PC-9 (cell line): ENCODE measurements at regions not wholly inside any gene's neighbourhood (a gene's known extent, or its start where the extent isn't known, plus 50 kb on each side); places are given as distances from the start of the nearest gene placed in this dataset.

Source experiments
- BruUV-seq: library from RNA; stranded (reverse); fragments of 400-500 nt; replicated peaks from 2 replicates; lab custom pipeline; 2021; lab: Mats Ljungman, UMichigan
- CTCF ChIA-PET: fragments of 300-600 bp; sonication (Branson Sonifier 250); formaldehyde crosslinking; loops from one replicate; lab custom pipeline; 2022; ENCODE audit warnings: antibody characterized with exemption; lab: Charles Lee
- POLR2A ChIA-PET: fragments of 300-600 bp; sonication (Branson Sonifier 250); formaldehyde crosslinking; loops from one replicate; lab custom pipeline; 2022; ENCODE audit warnings: antibody characterized with exemption; ENCODE audit not compliant: unreplicated experiment; lab: Charles Lee
- DNase-seq, 2 experiments: peaks; one replicate each; pipeline versions ENCODE4 v3.0.0 to v3.0.0-alpha.2; 2015 to 2022; ENCODE audit warnings: mixed read lengths in 1 of 2
- H2AFZ ChIP-seq: fragments of 200-600 bp; sonication (generic); 2 replicates; pipeline ENCODE4 v1.8.1; 2017; ENCODE audit warnings: antibody characterized with exemption
- H3F3A ChIP-seq: fragments of 200-600 bp; sonication (generic); 2 replicates; pipeline ENCODE4 v1.8.1; 2017; ENCODE audit warnings: antibody characterized with exemption, mild to moderate bottlenecking, low read depth; ENCODE audit not compliant: insufficient read depth
- H3K27ac ChIP-seq: fragments of 200-600 bp; sonication (generic); 2 replicates; pipeline ENCODE4 v1.6.1; 2016; ENCODE audit warnings: mixed run types
- H3K27me3 ChIP-seq: fragments of 200-600 bp; sonication (generic); 2 replicates; pipeline ENCODE4 v1.6.1; 2016; ENCODE audit warnings: low read depth, mixed run types; ENCODE audit not compliant: insufficient read depth
- H3K36me3 ChIP-seq: fragments of 200-600 bp; sonication (generic); 2 replicates; pipeline ENCODE4 v1.6.1; 2016; ENCODE audit warnings: low read depth, mixed run types
- H3K4me1 ChIP-seq: fragments of 200-600 bp; sonication (generic); replicated peaks from 2 replicates; pipeline ENCODE4 v1.6.1; 2016; ENCODE audit warnings: mixed run types; ENCODE audit not compliant: insufficient read depth
- H3K4me2 ChIP-seq: fragments of 200-600 bp; sonication (generic); 2 replicates; pipeline ENCODE4 v1.6.1; 2017; ENCODE audit warnings: mixed run types
- H3K4me3 ChIP-seq: fragments of 200-600 bp; sonication (generic); 2 replicates; pipeline ENCODE4 v1.6.1; 2016; ENCODE audit warnings: mixed run types
- H3K79me2 ChIP-seq: fragments of 200-600 bp; sonication (generic); 2 replicates; pipeline ENCODE4 v1.6.1; 2017; ENCODE audit warnings: low read depth, mixed run types
- H3K9me2 ChIP-seq: fragments of 200-600 bp; sonication (generic); 2 replicates; pipeline ENCODE4 v1.8.1; 2017; ENCODE audit warnings: mild to moderate bottlenecking; ENCODE audit not compliant: insufficient read depth
- H3K9me3 ChIP-seq: fragments of 200-600 bp; sonication (generic); 2 replicates; pipeline ENCODE4 v1.8.1; 2016; ENCODE audit warnings: low read depth; ENCODE audit not compliant: insufficient read depth
- H4K20me1 ChIP-seq: fragments of 200-600 bp; sonication (generic); 2 replicates; pipeline ENCODE4 v1.8.1; 2017; ENCODE audit not compliant: insufficient read depth
- CTCF ChIP-seq: fragments of 200-600 bp; sonication (generic); conservative IDR thresholded peaks from 2 replicates; pipeline ENCODE4 v1.6.1; 2017; ENCODE audit warnings: mixed run types, antibody characterized with exemption, mild to moderate bottlenecking, moderate library complexity
- EZH2 ChIP-seq: fragments of 200-600 bp; sonication (generic); IDR thresholded peaks from 2 replicates; pipeline ENCODE4 v1.8.0; 2017; ENCODE audit warnings: antibody characterized with exemption, low read depth
- intact Hi-C: fragments of 100-400 bp; cut with micrococcal nuclease; formaldehyde crosslinking; loops from one replicate; pipeline ENCODE4 v1.10.0; 2022; ENCODE audit not compliant: unreplicated experiment

GRCh38 chr22:45092644-45093043 is 71.1 kb upstream of the NUP50 start:
- Histone ChIP-seq H3K27ac (no peak overlapping the region), H4K20me1 (no peaks in the 10 kb centered on the region; the same call in 1 of the 2 replicates), H3K27me3 (peaks cover 76% of the 10 kb centered on the region), H3K9me2 (no peaks in the 10 kb centered on the region), H3K4me2 (no peak overlapping the region), H3K4me3 (no peak overlapping the region), H3K36me3 (no peaks in the 10 kb centered on the region), H3K9me3 (no peaks in the 10 kb centered on the region), H3F3A (no peaks in the 10 kb centered on the region), H2AFZ (no peak overlapping the region), H3K4me1 (no peaks in the 10 kb centered on the region), H3K79me2 (no peaks in the 10 kb centered on the region)
- BruUV-seq, result no TSS peak
- TF ChIP-seq EZH2, result no peak
- TF ChIP-seq CTCF, result no peak
- intact Hi-C loops, result loop anchor here (10.0 kb wide), 1 partner anchor 398 kb away; no protein-coding TSS in a partner anchor
- ChIA-PET POLR2A (no interaction called here), CTCF (no interaction called here)
- no peak for DNase-seq

GRCh38 chr22:45093609-45094008 is 70.1 kb upstream of the NUP50 start:
- no peak for TF ChIP-seq CTCF
- TF ChIP-seq EZH2, result no peak
- H3K9me3 ChIP-seq, result no peaks in the 10 kb centered on the region
- intact Hi-C loops, result loop anchor here (10.0 kb wide), 1 partner anchor 399 kb away; no protein-coding TSS in a partner anchor

GRCh38 chr22:45094081-45094720 is 69.5 kb upstream of the NUP50 start:
- H3K9me2 ChIP-seq, result no peaks in the 10 kb centered on the region
- no peaks in the 10 kb centered on the region for H3K79me2 ChIP-seq
- H3K27me3 ChIP-seq, result peaks cover 71% of the 10 kb centered on the region
- CTCF ChIA-PET, result interaction anchor here (0.7 kb wide), 1 partner anchor 55 kb away, joined by 4 read pairs; no protein-coding TSS in a partner anchor
- H3K4me1 ChIP-seq, result no peaks in the 10 kb centered on the region
- no peak for DNase-seq
- H4K20me1 ChIP-seq, result no peaks in the 10 kb centered on the region; the same call in 1 of the 2 replicates
- no peak overlapping the region for H3K27ac ChIP-seq
- H3K4me3 ChIP-seq, result no peak overlapping the region
- H3F3A ChIP-seq, result no peaks in the 10 kb centered on the region
- no peak overlapping the region for H3K4me2 ChIP-seq
- H3K9me3 ChIP-seq, result no peaks in the 10 kb centered on the region
- intact Hi-C loops, result loop anchor here (10.0 kb wide), 1 partner anchor 399 kb away; no protein-coding TSS in a partner anchor
- BruUV-seq, result no TSS peak
- POLR2A ChIA-PET, result interaction anchor here (0.5 to 0.6 kb wide), 2 partner anchors 405 to 406 kb away, joined by 3 to 6 read pairs; no protein-coding TSS in a partner anchor
- TF ChIP-seq EZH2, result no peak
- TF ChIP-seq CTCF, result no peak
- no peak overlapping the region for H2AFZ ChIP-seq
- no peaks in the 10 kb centered on the region for H3K36me3 ChIP-seq

More at GRCh38 chr22:45093609-45094008, 70.1 kb upstream of the NUP50 start:
- ChIA-PET POLR2A (interaction anchor here (0.6 kb wide), 1 partner anchor 406 kb away, joined by 3 read pairs; no protein-coding TSS in a partner anchor), CTCF (no interaction called here)
- no peak for DNase-seq
- H3F3A ChIP-seq, result no peaks in the 10 kb centered on the region
- no peaks in the 10 kb centered on the region for H3K79me2 ChIP-seq
- H2AFZ ChIP-seq, result no peak overlapping the region
- no peaks in the 10 kb centered on the region; the same call in 1 of the 2 replicates for H4K20me1 ChIP-seq
- H3K36me3 ChIP-seq, result no peaks in the 10 kb centered on the region
- H3K4me3 ChIP-seq, result no peak overlapping the region
- H3K27ac ChIP-seq, result no peak overlapping the region
- H3K4me1 ChIP-seq, result no peaks in the 10 kb centered on the region
- no peaks in the 10 kb centered on the region for H3K9me2 ChIP-seq
- H3K27me3 ChIP-seq, result peaks cover 72% of the 10 kb centered on the region
- no peak overlapping the region for H3K4me2 ChIP-seq
- no TSS peak for BruUV-seq
